Fibroblast of mammary gland (primary cell): ENCODE measurements at regions not wholly inside any gene's neighbourhood (a gene's known extent, or its start where the extent isn't known, plus 50 kb on each side); places are given as distances from the start of the nearest gene placed in this dataset.
A peak's percentile ranks its signal among the peaks of the same experiment; 100 is the strongest.

Experiments
- DNase-seq: peaks from one replicate; pipeline ENCODE4 v3.0.0-alpha.2; 2010; ENCODE audit warnings: low read depth
- H3K4me3 ChIP-seq: 2 replicates; pipeline ENCODE4 v1.5.1; 2011; ENCODE audit warnings: low read depth, mild to moderate bottlenecking, low read length, moderate library complexity; ENCODE audit not compliant: control insufficient read depth
- CTCF ChIP-seq: conservative IDR thresholded peaks from 2 replicates; pipeline ENCODE4 v1.5.1; 2011; ENCODE audit warnings: low read depth, low read length, inconsistent platforms; ENCODE audit not compliant: control insufficient read depth, insufficient read depth

DNA sequence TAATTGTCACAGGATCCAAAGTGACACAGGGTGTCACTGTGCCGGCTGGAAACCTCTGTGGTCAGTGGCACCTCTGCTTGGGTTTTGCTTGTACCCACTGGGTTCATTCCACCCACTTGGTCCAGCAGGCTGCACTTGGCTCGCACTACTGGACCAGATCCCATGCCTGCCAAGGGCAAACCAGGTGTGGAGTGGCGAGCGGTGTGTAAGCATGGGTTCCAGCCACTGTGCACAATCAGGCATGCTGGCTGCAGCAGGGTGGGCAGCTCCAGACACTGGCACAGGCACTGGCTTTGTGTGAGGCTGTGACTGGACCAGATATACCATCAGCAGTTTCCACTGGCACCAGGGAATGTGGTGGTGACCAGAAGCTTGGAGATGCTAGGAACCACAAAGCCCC is 261.4 kb downstream of the KCNA4 start:
- no peak overlapping the region for H3K4me3 ChIP-seq
- no peak for DNase-seq
- TF ChIP-seq CTCF, result no peak

- H3K4me3 ChIP-seq, result no peak overlapping the region
- peak; percentile 24 for DNase-seq
- TF ChIP-seq CTCF, result no peak
These were observed 265.2 kb downstream of the KCNA4 start for GRCh38 chr11:29751618-29752017.

DNA sequence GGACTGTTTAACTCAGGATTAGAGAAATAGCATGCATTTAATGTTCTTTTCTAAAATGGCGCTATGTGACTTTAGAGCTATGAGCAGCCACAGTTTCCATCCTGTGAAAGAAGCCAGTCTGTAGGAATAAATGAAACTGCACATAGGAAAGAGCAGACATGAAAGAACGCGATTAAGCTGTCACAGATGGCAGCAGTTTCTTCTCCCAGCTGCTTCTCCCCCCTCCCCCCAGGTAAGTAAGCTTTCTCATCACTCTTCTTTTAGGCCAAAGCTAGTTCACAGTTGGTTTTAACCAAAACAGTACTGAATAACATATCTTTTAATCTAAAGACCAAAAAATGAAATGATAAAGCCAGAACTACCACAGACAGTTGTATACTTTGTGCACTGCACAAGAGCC is 266.4 kb downstream of the KCNA4 start:
- H3K4me3 ChIP-seq, result no peak overlapping the region
- no peak for TF ChIP-seq CTCF
- DNase-seq, result no peak

- H3K4me3 ChIP-seq, result no peak overlapping the region
- no peak for TF ChIP-seq CTCF
- DNase-seq, result no peak
These were observed 282.5 kb downstream of the KCNA4 start for GRCh38 chr11:29734287-29734686.

GRCh38 chr11:29713831-29714320 is 303.0 kb downstream of the KCNA4 start:
- no peak for TF ChIP-seq CTCF
- no peak for DNase-seq
- no peak overlapping the region for H3K4me3 ChIP-seq

- no peak for DNase-seq
- no peak overlapping the region for H3K4me3 ChIP-seq
- no peak for TF ChIP-seq CTCF
These were observed 304.2 kb downstream of the KCNA4 start for GRCh38 chr11:29712616-29713015.

- no peak for TF ChIP-seq CTCF
- DNase-seq, result no peak
- H3K4me3 ChIP-seq, result no peak overlapping the region
These were observed 308.9 kb downstream of the KCNA4 start for GRCh38 chr11:29707924-29708323.
